Body of pancreas (tissue), 4 donors: ENCODE measurements at regions not wholly inside any gene's neighbourhood (a gene's known extent, or its start where the extent isn't known, plus 50 kb on each side); places are given as distances from the start of the nearest gene placed in this dataset.

ENCODE experiments used
- POLR2A ChIP-seq, 3 donors: fragments of 450-650 bp; IDR thresholded peaks; one replicate each; pipeline ENCODE4 v1.6.1; 2016; ENCODE audit warnings: antibody characterized with exemption in 3 of 3, mild to moderate bottlenecking in 2 of 3
- TF ChIP-seq, protein P1 (sequence below), 7 experiments: fragments of 450-650 bp in 4 of 7; fragments of 200-600 bp in 3 of 7; sonication (generic) in 3 of 7; IDR thresholded peaks; one replicate each; pipeline ENCODE4 v1.5.1; 2016 to 2019; ENCODE audit warnings: antibody characterized with exemption in 7 of 7

GRCh38 chr1:213446496-213446895, 395.5 kb downstream of the RPS6KC1 start:
- TF ChIP-seq, protein P1, sequence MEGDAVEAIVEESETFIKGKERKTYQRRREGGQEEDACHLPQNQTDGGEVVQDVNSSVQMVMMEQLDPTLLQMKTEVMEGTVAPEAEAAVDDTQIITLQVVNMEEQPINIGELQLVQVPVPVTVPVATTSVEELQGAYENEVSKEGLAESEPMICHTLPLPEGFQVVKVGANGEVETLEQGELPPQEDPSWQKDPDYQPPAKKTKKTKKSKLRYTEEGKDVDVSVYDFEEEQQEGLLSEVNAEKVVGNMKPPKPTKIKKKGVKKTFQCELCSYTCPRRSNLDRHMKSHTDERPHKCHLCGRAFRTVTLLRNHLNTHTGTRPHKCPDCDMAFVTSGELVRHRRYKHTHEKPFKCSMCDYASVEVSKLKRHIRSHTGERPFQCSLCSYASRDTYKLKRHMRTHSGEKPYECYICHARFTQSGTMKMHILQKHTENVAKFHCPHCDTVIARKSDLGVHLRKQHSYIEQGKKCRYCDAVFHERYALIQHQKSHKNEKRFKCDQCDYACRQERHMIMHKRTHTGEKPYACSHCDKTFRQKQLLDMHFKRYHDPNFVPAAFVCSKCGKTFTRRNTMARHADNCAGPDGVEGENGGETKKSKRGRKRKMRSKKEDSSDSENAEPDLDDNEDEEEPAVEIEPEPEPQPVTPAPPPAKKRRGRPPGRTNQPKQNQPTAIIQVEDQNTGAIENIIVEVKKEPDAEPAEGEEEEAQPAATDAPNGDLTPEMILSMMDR (IDR thresholded peaks at IDR 0.05) = no peak
- no peak for TF ChIP-seq POLR2A (IDR thresholded peaks at IDR 0.05)
